ENCODE measurements at regions not wholly inside any gene's neighbourhood (a gene's known extent, or its start where the extent isn't known, plus 50 kb on each side); places are given as distances from the start of the nearest gene placed in this dataset.

GRCh38 chr7:110412614-110413013 is 678.3 kb upstream of the LRRN3 start:
- no peak for TF ChIP-seq CTCF (IDR thresholded peaks at IDR 0.05; ENCODE audit: low read depth, low read length, poor library complexity, severe bottlenecking)
- no peak for TF ChIP-seq EZH2phosphoT487 (IDR thresholded peaks at IDR 0.05; ENCODE audit: borderline replicate concordance, low read length)
